GM12878 (cell line): ENCODE measurements at regions not wholly inside any gene's neighbourhood (a gene's known extent, or its start where the extent isn't known, plus 50 kb on each side); places are given as distances from the start of the nearest gene placed in this dataset.
"Not testable (repeated sequence)": the region's sequence is repeated elsewhere in the genome, so short reads cannot be mapped to it uniquely, and the experiment has no call there.

Experiments used
- CBX5 ChIP-seq: sonication (generic); IDR thresholded peaks from 2 replicates; pipeline ENCODE4 v1.6.1; 2016; ENCODE audit warnings: low read depth, moderate library complexity, mild to moderate bottlenecking, inconsistent platforms
- CREB1 ChIP-seq: IDR thresholded peaks from 2 replicates; pipeline ENCODE4 v1.6.1; 2012; ENCODE audit warnings: low read depth, mild to moderate bottlenecking, inconsistent platforms
- NBN ChIP-seq: fragments of 450-650 bp; IDR thresholded peaks from 2 replicates; pipeline ENCODE4 v1.6.1; 2016
- POLR2AphosphoS5 ChIP-seq: IDR thresholded peaks from 2 replicates; pipeline ENCODE4 v1.6.1; 2011; ENCODE audit warnings: mild to moderate bottlenecking, low read length, inconsistent platforms
- RB1 ChIP-seq: fragments of 450-650 bp; formaldehyde crosslinking; IDR thresholded peaks from 2 replicates; pipeline ENCODE4 v1.6.1; 2017; ENCODE audit warnings: mild to moderate bottlenecking, borderline replicate concordance
- RBBP5 ChIP-seq: fragments of 200-600 bp; sonication (generic); conservative IDR thresholded peaks from 2 replicates; pipeline ENCODE4 v1.6.1; 2016
- RFX5 ChIP-seq: IDR thresholded peaks from 2 replicates; pipeline ENCODE4 v1.6.1; 2011; ENCODE audit warnings: low read depth, low read length, improper control_type of control experiment
- ZNF274 ChIP-seq: IDR thresholded peaks from one replicate; pipeline ENCODE4 v1.8.0; 2011; ENCODE audit not compliant: insufficient read length, insufficient read depth
- TF ChIP-seq, protein P1 (sequence below): IDR thresholded peaks from 2 replicates; pipeline ENCODE4 v1.6.1; 2011; ENCODE audit warnings: low read depth, low read length, improper control_type of control experiment, borderline replicate concordance
- TF ChIP-seq, protein P2 (sequence below): IDR thresholded peaks from 2 replicates; pipeline ENCODE4 v1.6.1; 2012; ENCODE audit warnings: low read depth, low read length, improper control_type of control experiment
- TF ChIP-seq, protein P3 (sequence below), 3 experiments: IDR thresholded peaks in 2 of 3; conservative IDR thresholded peaks in 1 of 3; 2 replicates each; pipeline ENCODE4 v1.5.1; 2011; ENCODE audit warnings: low read depth in 3 of 3, low read length in 3 of 3, mild to moderate bottlenecking in 3 of 3, control low read depth in 2 of 3, moderate library complexity in 2 of 3, inconsistent platforms in 1 of 3, mixed read lengths in 1 of 3; ENCODE audit not compliant: control insufficient read depth in 2 of 3, insufficient read depth in 1 of 3; ENCODE audit errors: extremely low read depth in 1 of 3

DNA sequence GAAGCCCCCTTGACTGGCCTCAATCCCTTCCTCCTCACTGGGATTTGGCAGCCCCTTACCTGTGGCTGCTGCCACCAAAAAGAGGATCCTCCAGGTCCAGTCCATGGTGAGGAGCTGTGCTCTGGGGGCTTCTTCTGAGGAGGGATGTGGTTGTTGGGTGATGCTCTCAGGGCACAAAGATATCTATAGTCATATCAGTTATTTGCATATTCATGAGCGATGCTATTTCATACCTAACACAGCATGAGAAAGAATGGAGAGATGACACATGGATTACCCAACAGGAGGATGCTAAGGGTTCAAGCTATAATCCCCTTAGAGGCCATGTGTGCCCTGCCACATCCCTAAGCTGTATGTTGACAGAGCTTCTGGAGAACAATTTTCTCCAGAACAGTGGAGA lies 98.1 kb downstream of the OR4M2 start:
- TF ChIP-seq POLR2AphosphoS5, CREB1, NBN, CBX5, RB1, RFX5, RBBP5, ZNF274: not testable (repeated sequence)
- TF ChIP-seq, protein P1, sequence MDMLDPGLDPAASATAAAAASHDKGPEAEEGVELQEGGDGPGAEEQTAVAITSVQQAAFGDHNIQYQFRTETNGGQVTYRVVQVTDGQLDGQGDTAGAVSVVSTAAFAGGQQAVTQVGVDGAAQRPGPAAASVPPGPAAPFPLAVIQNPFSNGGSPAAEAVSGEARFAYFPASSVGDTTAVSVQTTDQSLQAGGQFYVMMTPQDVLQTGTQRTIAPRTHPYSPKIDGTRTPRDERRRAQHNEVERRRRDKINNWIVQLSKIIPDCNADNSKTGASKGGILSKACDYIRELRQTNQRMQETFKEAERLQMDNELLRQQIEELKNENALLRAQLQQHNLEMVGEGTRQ = not testable (repeated sequence)
- TF ChIP-seq, protein P2, sequence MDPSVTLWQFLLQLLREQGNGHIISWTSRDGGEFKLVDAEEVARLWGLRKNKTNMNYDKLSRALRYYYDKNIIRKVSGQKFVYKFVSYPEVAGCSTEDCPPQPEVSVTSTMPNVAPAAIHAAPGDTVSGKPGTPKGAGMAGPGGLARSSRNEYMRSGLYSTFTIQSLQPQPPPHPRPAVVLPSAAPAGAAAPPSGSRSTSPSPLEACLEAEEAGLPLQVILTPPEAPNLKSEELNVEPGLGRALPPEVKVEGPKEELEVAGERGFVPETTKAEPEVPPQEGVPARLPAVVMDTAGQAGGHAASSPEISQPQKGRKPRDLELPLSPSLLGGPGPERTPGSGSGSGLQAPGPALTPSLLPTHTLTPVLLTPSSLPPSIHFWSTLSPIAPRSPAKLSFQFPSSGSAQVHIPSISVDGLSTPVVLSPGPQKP = not testable (repeated sequence)
- TF ChIP-seq, protein P3, sequence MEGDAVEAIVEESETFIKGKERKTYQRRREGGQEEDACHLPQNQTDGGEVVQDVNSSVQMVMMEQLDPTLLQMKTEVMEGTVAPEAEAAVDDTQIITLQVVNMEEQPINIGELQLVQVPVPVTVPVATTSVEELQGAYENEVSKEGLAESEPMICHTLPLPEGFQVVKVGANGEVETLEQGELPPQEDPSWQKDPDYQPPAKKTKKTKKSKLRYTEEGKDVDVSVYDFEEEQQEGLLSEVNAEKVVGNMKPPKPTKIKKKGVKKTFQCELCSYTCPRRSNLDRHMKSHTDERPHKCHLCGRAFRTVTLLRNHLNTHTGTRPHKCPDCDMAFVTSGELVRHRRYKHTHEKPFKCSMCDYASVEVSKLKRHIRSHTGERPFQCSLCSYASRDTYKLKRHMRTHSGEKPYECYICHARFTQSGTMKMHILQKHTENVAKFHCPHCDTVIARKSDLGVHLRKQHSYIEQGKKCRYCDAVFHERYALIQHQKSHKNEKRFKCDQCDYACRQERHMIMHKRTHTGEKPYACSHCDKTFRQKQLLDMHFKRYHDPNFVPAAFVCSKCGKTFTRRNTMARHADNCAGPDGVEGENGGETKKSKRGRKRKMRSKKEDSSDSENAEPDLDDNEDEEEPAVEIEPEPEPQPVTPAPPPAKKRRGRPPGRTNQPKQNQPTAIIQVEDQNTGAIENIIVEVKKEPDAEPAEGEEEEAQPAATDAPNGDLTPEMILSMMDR (IDR thresholded peaks at IDR 0.05 in 2 of 3, conservative IDR thresholded peaks at IDR 0.05 in 1 of 3; ENCODE audit: control insufficient read depth in 2 of 3, extremely low read depth in 1 of 3, insufficient read depth in 1 of 3, low read depth in 3 of 3, low read length in 3 of 3) = not testable (repeated sequence)
